ENCODE measurements at regions not wholly inside any gene's neighbourhood (a gene's known extent, or its start where the extent isn't known, plus 50 kb on each side); places are given as distances from the start of the nearest gene placed in this dataset.
A peak's percentile ranks its signal among the peaks of the same experiment; 100 is the strongest.
"Not testable (repeated sequence)": the region's sequence is repeated elsewhere in the genome, so short reads cannot be mapped to it uniquely, and the experiment has no call there.

DNA sequence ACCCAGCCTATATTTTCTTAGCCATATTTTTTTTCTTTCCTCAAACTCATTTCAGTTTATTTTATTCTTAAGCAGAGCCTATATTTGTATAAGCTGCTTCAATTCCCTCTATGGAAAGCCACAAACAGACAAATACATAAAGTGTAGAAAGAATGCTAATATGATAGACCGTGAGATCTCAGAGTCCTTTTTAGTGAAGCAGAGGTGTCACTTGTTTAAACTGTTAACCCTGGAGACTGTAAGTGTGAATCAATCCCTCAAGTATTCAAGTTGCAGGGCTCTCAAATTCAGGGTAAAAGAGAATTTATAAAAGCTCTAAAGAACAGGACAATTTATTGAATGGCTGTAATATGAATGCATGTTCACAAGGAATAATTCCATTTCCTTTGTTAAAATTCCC, 72.2 kb upstream of the BHLHE40 start:
- Histone ChIP-seq H3K9me3 (ENCODE audit: control insufficient read depth in 1 of 2, low read length in 2 of 2) (no peaks in the 10 kb centered on the region), H3K27me3 (ENCODE audit: insufficient read depth, low read length) (no peaks in the 10 kb centered on the region), H3K4me3 (ENCODE audit: low read length in 2 of 2) (no peak overlapping the region), H3K4me1 (ENCODE audit: insufficient read depth, low read length) (peaks cover 57% of the 10 kb centered on the region), H3K36me3 (ENCODE audit: insufficient read depth, low read length) (no peaks in the 10 kb centered on the region), H3K27ac (ENCODE audit: low read depth, low read length) (peak overlapping the region; percentile 35)
- no peaks in the 10 kb centered on the region for H3K9me3 Mint-ChIP-seq
- peaks cover 39 to 69% (median 54%) of the 10 kb centered on the region in 4 donors for H3K4me1 Mint-ChIP-seq
- peak overlapping the region in 1 of 8 donors; percentile 53 for H3K4me3 Mint-ChIP-seq
- CTCF ChIA-PET (ENCODE audit: partially characterized antibody) = interaction anchor here (1.0 to 2.3 kb wide), 6 partner anchors 9 to 195 kb away, joined by 3 to 6 read pairs (median 4); partner anchors contain the start of gene BHLHE40
- no peaks in the 10 kb centered on the region for H3K27me3 Mint-ChIP-seq
- intact Hi-C loops (cut with micrococcal nuclease) = loop anchor here (2.0 kb wide), 1 partner anchor 84 kb away; no protein-coding TSS in a partner anchor
- no peak for DNase-seq
- H3K27ac Mint-ChIP-seq = peak overlapping the region in 5 of 7 donors; percentile 30 to 79 (median 58)
- H3K36me3 Mint-ChIP-seq = no peaks in the 10 kb centered on the region
- POLR2A ChIA-PET (ENCODE audit: partially characterized antibody) = interaction anchor here (0.6 to 6.0 kb wide), 4 partner anchors 8 to 95 kb away, joined by 3 to 61 read pairs (median 10); partner anchors contain the start of gene BHLHE40

DNA sequence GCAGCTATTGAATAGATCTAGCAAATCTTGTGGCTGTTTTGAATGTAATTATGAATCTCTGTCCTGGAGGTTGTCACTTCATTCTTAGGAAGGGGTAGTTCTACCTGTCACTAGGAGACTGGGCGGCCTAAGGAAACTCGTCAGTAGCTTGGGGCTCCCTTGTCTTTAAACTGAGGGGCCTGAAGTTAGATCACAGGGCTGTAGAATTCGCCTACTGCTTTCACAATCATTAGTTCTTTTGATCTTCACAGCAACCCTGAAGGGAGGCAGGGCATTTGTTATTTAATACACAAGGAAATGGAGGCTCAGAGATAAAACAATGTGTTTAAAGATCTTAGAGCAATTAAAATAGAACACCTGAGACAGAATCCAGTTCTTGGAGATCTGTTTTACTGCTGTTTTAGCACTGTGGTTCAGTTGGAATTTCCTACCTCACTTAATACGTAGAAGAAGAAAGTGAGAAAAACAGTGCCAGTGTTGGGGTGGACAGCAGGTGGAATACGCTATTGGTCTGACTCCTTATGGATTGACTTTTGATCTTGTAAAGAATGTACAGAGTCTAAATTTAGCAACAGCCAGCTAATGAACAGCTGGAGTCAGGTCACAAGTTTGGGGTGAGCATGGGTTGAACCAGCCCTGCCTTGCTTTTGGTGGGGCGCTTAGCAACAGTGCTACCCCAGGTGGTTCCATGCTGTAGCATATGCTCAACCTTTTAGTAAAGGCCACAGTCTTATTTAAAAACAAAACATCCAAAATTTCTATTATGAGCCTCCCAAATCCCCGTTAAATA, 71.4 kb upstream of the BHLHE40 start:
- H3K4me3 Mint-ChIP-seq = peak overlapping the region; percentile 5 to 60 (median 36)
- Histone ChIP-seq H3K27ac (ENCODE audit: low read depth, low read length) (peak overlapping the region; percentile 35), H3K27me3 (ENCODE audit: insufficient read depth, low read length) (no peaks in the 10 kb centered on the region), H3K4me3 (ENCODE audit: low read length in 2 of 2) (no peak overlapping the region), H3K4me1 (ENCODE audit: insufficient read depth, low read length) (peaks cover 57% of the 10 kb centered on the region), H3K9me3 (ENCODE audit: control insufficient read depth in 1 of 2, low read length in 2 of 2) (no peaks in the 10 kb centered on the region), H3K36me3 (ENCODE audit: insufficient read depth, low read length) (no peaks in the 10 kb centered on the region)
- peak in 2 of 5 donors; percentile 12 to 17 for DNase-seq
- H3K4me1 Mint-ChIP-seq = peaks cover 39 to 63% (median 54%) of the 10 kb centered on the region in 4 donors
- CTCF ChIA-PET (ENCODE audit: partially characterized antibody) = interaction anchor here (1.0 to 2.3 kb wide), 5 partner anchors 8 to 196 kb away, joined by 3 to 6 read pairs (median 4); partner anchors contain the start of gene BHLHE40
- intact Hi-C loops (cut with micrococcal nuclease) = loop anchor here (1.0 to 2.0 kb wide), 3 partner anchors 72 to 85 kb away; no protein-coding TSS in a partner anchor
- no peaks in the 10 kb centered on the region for H3K36me3 Mint-ChIP-seq
- peak overlapping the region; percentile 43 to 94 (median 79) for H3K27ac Mint-ChIP-seq
- H3K27me3 Mint-ChIP-seq = no peaks in the 10 kb centered on the region
- no peaks in the 10 kb centered on the region for H3K9me3 Mint-ChIP-seq
- POLR2A ChIA-PET (ENCODE audit: partially characterized antibody) = interaction anchor here (1.2 to 6.0 kb wide), 2 partner anchors 9 to 70 kb away, joined by 5 to 61 read pairs; partner anchors contain the start of gene BHLHE40

DNA sequence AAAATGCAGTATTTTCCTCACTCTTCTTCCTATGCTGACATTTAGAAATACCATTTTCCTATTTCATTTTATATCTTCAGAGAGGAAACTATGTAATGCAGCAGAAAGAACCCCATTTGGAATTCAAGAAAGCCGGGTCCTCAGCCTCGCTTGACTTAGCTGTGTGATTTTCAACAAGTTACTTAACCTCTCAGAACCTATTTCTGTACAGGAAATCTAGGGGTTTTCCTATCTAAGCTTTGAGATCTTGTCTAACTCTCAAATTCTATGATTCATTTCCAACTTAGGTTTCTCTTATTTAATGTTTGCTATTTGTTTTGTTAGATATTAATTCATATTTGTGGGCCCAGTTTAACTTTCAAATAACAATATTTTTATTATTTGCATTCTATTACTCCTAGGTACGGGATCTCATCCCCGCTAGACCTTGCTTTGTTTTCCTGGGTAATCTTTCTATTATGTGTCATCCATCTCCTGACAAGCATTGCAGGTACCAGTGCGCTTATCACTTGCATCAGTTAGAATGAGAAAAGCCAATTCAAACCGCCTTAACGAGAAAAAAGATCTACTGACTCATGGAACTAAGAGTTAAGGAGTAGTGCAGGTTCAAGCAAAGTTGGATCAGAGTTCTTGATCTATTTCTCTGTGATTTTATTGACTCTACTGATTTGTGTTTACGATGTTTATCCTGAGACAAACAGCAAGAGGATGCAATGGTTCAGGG, 70.6 kb upstream of the BHLHE40 start:
- Histone ChIP-seq H3K27me3 (ENCODE audit: insufficient read depth, low read length) (no peaks in the 10 kb centered on the region), H3K36me3 (ENCODE audit: insufficient read depth, low read length) (no peaks in the 10 kb centered on the region), H3K4me3 (ENCODE audit: low read length in 2 of 2) (peak overlapping the region in 1 of 2 donors; percentile 11), H3K4me1 (ENCODE audit: insufficient read depth, low read length) (peaks cover 57% of the 10 kb centered on the region), H3K9me3 (ENCODE audit: control insufficient read depth in 1 of 2, low read length in 2 of 2) (no peaks in the 10 kb centered on the region), H3K27ac (ENCODE audit: low read depth, low read length) (peak overlapping the region; percentile 51)
- Mint-ChIP-seq H3K27ac (peak overlapping the region; percentile 31 to 94 (median 76)), H3K4me3 (peak overlapping the region in 7 of 8 donors; percentile 5 to 60 (median 36)), H3K4me1 (peaks cover 39 to 63% (median 54%) of the 10 kb centered on the region in 4 donors), H3K9me3 (peaks cover 0 to 3% (median under 1%) of the 10 kb centered on the region in 8 donors), H3K36me3 (no peaks in the 10 kb centered on the region), H3K27me3 (no peaks in the 10 kb centered on the region)
- POLR2A ChIA-PET (ENCODE audit: partially characterized antibody) = interaction anchor here (6.0 kb wide), 1 partner anchor 70 kb away, joined by 61 read pairs; the partner anchor contains the start of gene BHLHE40
- intact Hi-C loops (cut with micrococcal nuclease) = loop anchor here (1.0 to 2.0 kb wide), 2 partner anchors 72 to 78 kb away; no protein-coding TSS in a partner anchor
- CTCF ChIA-PET (ENCODE audit: partially characterized antibody) = interaction anchor here (2.3 kb wide), 1 partner anchor 72 kb away, joined by 6 read pairs; no protein-coding TSS in a partner anchor
- DNase-seq = peak in 3 of 5 donors; percentile 18 to 19 (median 19)

DNA sequence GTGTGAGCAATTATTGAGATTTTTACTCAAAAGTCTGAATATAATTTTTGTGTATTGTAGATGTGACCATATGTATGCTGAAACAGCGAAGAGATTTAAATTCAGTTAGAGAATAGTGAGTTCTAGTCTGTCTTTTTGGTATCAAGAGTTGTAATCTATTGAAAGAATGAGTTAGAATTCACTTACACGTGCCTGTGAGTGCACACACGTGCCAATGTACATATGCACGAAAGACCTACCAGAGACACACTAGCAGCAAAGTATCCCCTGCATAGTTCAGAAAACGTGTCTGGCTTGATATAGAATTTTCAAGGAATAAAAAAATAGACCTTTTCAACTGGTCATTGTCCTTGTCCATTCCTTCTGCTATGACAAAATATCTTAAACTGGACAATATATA, 64.8 kb upstream of the BHLHE40 start:
- H3K27ac ChIP-seq (ENCODE audit: low read depth, low read length) = no peak overlapping the region
- no peaks in the 10 kb centered on the region for H3K9me3 ChIP-seq (ENCODE audit: control insufficient read depth in 1 of 2, low read length in 2 of 2)
- no peak overlapping the region for H3K27ac Mint-ChIP-seq
- no peak overlapping the region for H3K4me3 ChIP-seq (ENCODE audit: low read length in 2 of 2)
- peaks cover 2% of the 10 kb centered on the region for H3K4me1 ChIP-seq (ENCODE audit: insufficient read depth, low read length)
- H3K36me3 ChIP-seq (ENCODE audit: insufficient read depth, low read length) = no peaks in the 10 kb centered on the region
- intact Hi-C loops (cut with micrococcal nuclease) = no loop called here
- H3K27me3 ChIP-seq (ENCODE audit: insufficient read depth, low read length) = no peaks in the 10 kb centered on the region
- no peaks in the 10 kb centered on the region for H3K36me3 Mint-ChIP-seq
- H3K9me3 Mint-ChIP-seq = peaks cover 0 to 5% (median 3%) of the 10 kb centered on the region in 8 donors
- peaks cover 1 to 6% (median 2%) of the 10 kb centered on the region in 4 donors for H3K4me1 Mint-ChIP-seq
- no peak for DNase-seq
- POLR2A ChIA-PET (ENCODE audit: partially characterized antibody) = no interaction called here
- H3K4me3 Mint-ChIP-seq = no peak overlapping the region
- CTCF ChIA-PET (ENCODE audit: partially characterized antibody) = no interaction called here
- H3K27me3 Mint-ChIP-seq = no peaks in the 10 kb centered on the region

DNA sequence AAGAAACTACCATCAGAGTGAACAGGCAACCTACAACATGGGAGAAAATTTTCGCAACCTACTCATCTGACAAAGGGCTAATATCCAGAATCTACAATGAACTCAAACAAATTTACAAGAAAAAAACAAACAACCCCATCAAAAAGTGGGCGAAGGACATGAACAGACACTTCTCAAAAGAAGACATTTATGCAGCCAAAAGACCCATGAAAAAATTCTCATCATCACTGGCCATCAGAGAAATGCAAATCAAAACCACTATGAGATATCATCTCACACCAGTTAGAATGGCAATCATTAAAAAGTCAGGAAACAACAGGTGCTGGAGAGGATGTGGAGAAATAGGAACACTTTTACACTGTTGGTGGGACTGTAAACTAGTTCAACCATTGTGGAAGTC, 57.6 kb upstream of the BHLHE40 start:
- intact Hi-C loops (cut with micrococcal nuclease); H3K4me3 ChIP-seq (ENCODE audit: low read length in 2 of 2); H3K27me3 Mint-ChIP-seq; H3K4me3 Mint-ChIP-seq; H3K27ac ChIP-seq (ENCODE audit: low read depth, low read length); H3K9me3 Mint-ChIP-seq; H3K27me3 ChIP-seq (ENCODE audit: insufficient read depth, low read length); H3K36me3 ChIP-seq (ENCODE audit: insufficient read depth, low read length); H3K36me3 Mint-ChIP-seq; CTCF ChIA-PET (ENCODE audit: partially characterized antibody); H3K27ac Mint-ChIP-seq; POLR2A ChIA-PET (ENCODE audit: partially characterized antibody); H3K4me1 Mint-ChIP-seq; H3K4me1 ChIP-seq (ENCODE audit: insufficient read depth, low read length); DNase-seq; H3K9me3 ChIP-seq (ENCODE audit: control insufficient read depth in 1 of 2, low read length in 2 of 2): not testable (repeated sequence)

DNA sequence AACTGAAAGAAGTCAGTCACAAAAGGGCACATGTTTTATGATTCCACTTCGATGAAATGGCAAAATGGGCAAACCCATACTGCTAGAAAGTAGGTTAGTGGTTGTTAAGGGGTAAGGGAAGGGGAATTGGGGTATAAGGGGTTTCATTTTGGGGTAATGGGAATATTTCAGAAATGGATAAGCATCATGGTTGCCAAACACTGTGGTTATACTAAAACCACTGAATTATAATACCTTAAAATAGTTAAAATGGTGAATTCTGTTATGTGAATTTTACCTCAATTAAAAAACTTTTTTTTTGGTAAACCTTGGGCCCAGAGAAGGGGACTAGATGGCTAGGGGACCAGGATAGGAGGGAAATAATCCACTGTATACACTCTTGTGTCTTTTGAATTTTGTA, 52.3 kb upstream of the BHLHE40 start:
- Mint-ChIP-seq H3K4me3 (no peak overlapping the region), H3K27me3 (no peaks in the 10 kb centered on the region), H3K36me3 (no peaks in the 10 kb centered on the region), H3K9me3 (no peaks in the 10 kb centered on the region), H3K4me1 (peaks cover 9 to 16% (median 10%) of the 10 kb centered on the region in 4 donors), H3K27ac (peak overlapping the region in 1 of 7 donors; percentile 6)
- DNase-seq = no peak
- no peaks in the 10 kb centered on the region for H3K27me3 ChIP-seq (ENCODE audit: insufficient read depth, low read length)
- no peak overlapping the region for H3K4me3 ChIP-seq (ENCODE audit: low read length in 2 of 2)
- no peaks in the 10 kb centered on the region for H3K9me3 ChIP-seq (ENCODE audit: control insufficient read depth in 1 of 2, low read length in 2 of 2)
- intact Hi-C loops (cut with micrococcal nuclease) = no loop called here
- H3K4me1 ChIP-seq (ENCODE audit: insufficient read depth, low read length) = peaks cover 9% of the 10 kb centered on the region
- CTCF ChIA-PET (ENCODE audit: partially characterized antibody) = no interaction called here
- POLR2A ChIA-PET (ENCODE audit: partially characterized antibody) = no interaction called here
- H3K27ac ChIP-seq (ENCODE audit: low read depth, low read length) = no peak overlapping the region
- H3K36me3 ChIP-seq (ENCODE audit: insufficient read depth, low read length) = no peaks in the 10 kb centered on the region
